ENCODE measurements at regions not wholly inside any gene's neighbourhood (a gene's known extent, or its start where the extent isn't known, plus 50 kb on each side); places are given as distances from the start of the nearest gene placed in this dataset.
"Not testable (repeated sequence)": the region's sequence is repeated elsewhere in the genome, so short reads cannot be mapped to it uniquely, and the experiment has no call there.

- no peak for DNase-seq
Measured at GRCh38 chr16:86844695-86845094, 266.3 kb downstream of the FOXL1 start.

- no peak for DNase-seq
Measured at GRCh38 chr16:86846136-86846535, 267.8 kb downstream of the FOXL1 start.

GRCh38 chr16:86848821-86849220, 270.5 kb downstream of the FOXL1 start:
- no peak for DNase-seq

- no peak for DNase-seq
Measured at GRCh38 chr16:86850670-86851069, 272.3 kb downstream of the FOXL1 start.

- no peak for DNase-seq
Measured at GRCh38 chr16:86852135-86852534, 273.8 kb downstream of the FOXL1 start.

- no peak for DNase-seq
Measured at GRCh38 chr16:86854058-86854621, 275.8 kb downstream of the FOXL1 start.

GRCh38 chr16:86854626-86855294, 276.4 kb downstream of the FOXL1 start:
- no peak for DNase-seq

GRCh38 chr16:86856946-86857586, 278.7 kb downstream of the FOXL1 start:
- no peak for DNase-seq

GRCh38 chr16:86857807-86858206, 279.5 kb downstream of the FOXL1 start:
- DNase-seq: no peak

GRCh38 chr16:86858501-86858900, 280.2 kb downstream of the FOXL1 start:
- no peak for DNase-seq

GRCh38 chr16:86861270-86861858, 283.0 kb downstream of the FOXL1 start:
- DNase-seq: not testable (repeated sequence)

- no peak for DNase-seq
Measured at GRCh38 chr16:86862595-86863280, 284.4 kb downstream of the FOXL1 start.

GRCh38 chr16:86863609-86864008, 285.3 kb downstream of the FOXL1 start:
- DNase-seq: no peak

- DNase-seq: no peak
Measured at GRCh38 chr16:86864586-86864985, 286.2 kb downstream of the FOXL1 start.

- no peak for DNase-seq
Measured at GRCh38 chr16:86865851-86866662, 287.7 kb downstream of the FOXL1 start.

GRCh38 chr16:86866986-86867722, 288.8 kb downstream of the FOXL1 start:
- DNase-seq: no peak

GRCh38 chr16:86868070-86868469, 289.7 kb downstream of the FOXL1 start:
- no peak for DNase-seq

GRCh38 chr16:86868786-86869185, 290.4 kb downstream of the FOXL1 start:
- DNase-seq: no peak

- DNase-seq: no peak
Measured at GRCh38 chr16:86869288-86870022, 291.1 kb downstream of the FOXL1 start.

- no peak for DNase-seq
Measured at GRCh38 chr16:86870380-86870779, 292.0 kb downstream of the FOXL1 start.

- DNase-seq: no peak
Measured at GRCh38 chr16:86872131-86872530, 293.8 kb downstream of the FOXL1 start.
